ENCODE measurements at regions not wholly inside any gene's neighbourhood (a gene's known extent, or its start where the extent isn't known, plus 50 kb on each side); places are given as distances from the start of the nearest gene placed in this dataset.

GRCh38 chr4:114358901-114359300, 239.7 kb upstream of the UGT8 start:
- H3K36me3 Mint-ChIP-seq: no peaks in the 10 kb centered on the region
- no peak overlapping the region for H3K4me3 Mint-ChIP-seq
- DNase-seq (ENCODE audit: low spot score in 2 of 2) (no peak), ATAC-seq (peak; percentile 32)
- H3K4me1 Mint-ChIP-seq: no peaks in the 10 kb centered on the region
- no peaks in the 10 kb centered on the region for H3K9me3 Mint-ChIP-seq
- no peak overlapping the region for H3K27ac Mint-ChIP-seq

GRCh38 chr4:114361249-114361648, 237.4 kb upstream of the UGT8 start:
- no peak for DNase-seq (ENCODE audit: low spot score in 2 of 2)
- ATAC-seq: no peak
- H3K36me3 Mint-ChIP-seq: no peaks in the 10 kb centered on the region
- H3K4me1 Mint-ChIP-seq: no peaks in the 10 kb centered on the region
- H3K27ac Mint-ChIP-seq: no peak overlapping the region
- H3K9me3 Mint-ChIP-seq: no peaks in the 10 kb centered on the region
- H3K4me3 Mint-ChIP-seq: no peak overlapping the region

- no peaks in the 10 kb centered on the region for H3K4me1 Mint-ChIP-seq
- no peak for DNase-seq (ENCODE audit: low spot score in 2 of 2)
- no peak overlapping the region for H3K27ac Mint-ChIP-seq
- H3K36me3 Mint-ChIP-seq: no peaks in the 10 kb centered on the region
- no peaks in the 10 kb centered on the region for H3K9me3 Mint-ChIP-seq
- no peak overlapping the region for H3K4me3 Mint-ChIP-seq
- no peak for ATAC-seq
Observed at GRCh38 chr4:114364857-114365256, 233.8 kb upstream of the UGT8 start.

DNA sequence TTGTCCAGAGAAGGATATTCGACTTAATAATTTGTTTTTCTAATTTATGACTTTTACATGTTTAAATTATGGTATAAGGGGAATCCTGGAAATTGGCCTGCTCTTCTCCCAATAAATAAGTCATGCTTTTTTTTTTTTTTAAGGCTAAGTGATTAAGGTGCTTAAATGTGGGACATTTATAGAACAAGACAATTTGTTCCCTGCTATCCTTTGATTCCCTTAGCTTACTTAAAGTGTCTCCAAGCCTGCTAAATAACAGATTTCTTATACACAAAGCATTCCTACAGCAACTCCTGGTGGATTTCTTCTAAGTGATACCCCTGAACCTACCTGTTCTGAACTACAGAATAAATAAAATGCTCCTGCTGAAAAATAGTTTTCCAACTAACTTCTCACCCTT, 233.0 kb upstream of the UGT8 start:
- DNase-seq (ENCODE audit: low spot score in 2 of 2) (no peak), ATAC-seq (no peak)
- H3K4me1 Mint-ChIP-seq: no peaks in the 10 kb centered on the region
- H3K9me3 Mint-ChIP-seq: no peaks in the 10 kb centered on the region
- no peak overlapping the region for H3K27ac Mint-ChIP-seq
- H3K4me3 Mint-ChIP-seq: no peak overlapping the region
- no peaks in the 10 kb centered on the region for H3K36me3 Mint-ChIP-seq

GRCh38 chr4:114366368-114366767, 232.2 kb upstream of the UGT8 start:
- no peak for ATAC-seq
- no peak overlapping the region for H3K27ac Mint-ChIP-seq
- H3K4me3 Mint-ChIP-seq: no peak overlapping the region
- H3K4me1 Mint-ChIP-seq: no peaks in the 10 kb centered on the region
- no peaks in the 10 kb centered on the region for H3K9me3 Mint-ChIP-seq
- no peaks in the 10 kb centered on the region for H3K36me3 Mint-ChIP-seq
- DNase-seq (ENCODE audit: low spot score in 2 of 2): no peak

DNA sequence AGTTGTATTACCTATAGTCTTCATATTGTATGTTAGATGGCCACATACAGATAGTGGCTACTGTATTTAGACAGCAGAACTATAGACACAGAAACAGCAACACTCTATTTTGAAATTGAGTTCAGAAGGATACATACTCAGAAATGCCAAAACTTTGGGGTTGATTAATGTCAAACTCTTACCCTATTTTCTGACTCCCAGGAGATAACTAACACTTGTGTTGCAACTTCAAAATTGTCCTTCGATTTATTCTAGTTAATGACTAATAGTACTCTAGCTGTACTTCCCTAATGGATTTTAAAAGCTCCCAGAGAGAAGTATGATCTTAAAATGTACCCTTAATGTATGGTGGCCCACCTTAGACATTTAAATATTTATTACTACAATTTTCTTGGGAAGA, 229.9 kb upstream of the UGT8 start:
- H3K4me3 Mint-ChIP-seq: no peak overlapping the region
- DNase-seq (ENCODE audit: low spot score in 2 of 2) (no peak), ATAC-seq (no peak)
- H3K9me3 Mint-ChIP-seq: no peaks in the 10 kb centered on the region
- H3K27ac Mint-ChIP-seq: no peak overlapping the region
- H3K36me3 Mint-ChIP-seq: no peaks in the 10 kb centered on the region
- H3K4me1 Mint-ChIP-seq: no peaks in the 10 kb centered on the region

GRCh38 chr4:114373508-114373907, 225.1 kb upstream of the UGT8 start:
- Mint-ChIP-seq H3K27ac (no peak overlapping the region), H3K4me3 (no peak overlapping the region), H3K9me3 (no peaks in the 10 kb centered on the region), H3K36me3 (no peaks in the 10 kb centered on the region), H3K4me1 (no peaks in the 10 kb centered on the region)
- no peak for DNase-seq (ENCODE audit: low spot score in 2 of 2)
- ATAC-seq: no peak

- ATAC-seq: no peak
- H3K36me3 Mint-ChIP-seq: no peaks in the 10 kb centered on the region
Observed at GRCh38 chr4:114378305-114378903, 220.2 kb upstream of the UGT8 start.

DNA sequence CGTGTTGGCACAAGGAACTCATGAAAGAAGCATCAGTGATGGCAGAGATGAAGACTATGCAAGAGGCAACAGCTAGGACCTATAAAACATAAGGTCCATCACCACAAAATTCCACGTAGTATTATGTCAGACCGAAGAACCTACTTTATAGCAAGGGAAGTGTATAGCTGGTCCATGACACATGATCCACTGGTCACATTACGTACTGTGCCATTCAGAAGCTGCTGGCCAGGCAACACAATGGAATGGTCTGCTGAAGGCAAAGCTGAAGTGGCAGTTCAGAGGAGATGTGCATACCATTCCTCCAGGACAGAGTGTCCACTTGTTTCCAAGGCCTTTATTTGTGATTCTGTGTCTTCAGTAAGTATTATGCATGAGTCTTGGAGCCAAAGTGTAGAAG, 215.5 kb upstream of the UGT8 start:
- Mint-ChIP-seq H3K36me3 (no peaks in the 10 kb centered on the region), H3K27ac (no peak overlapping the region), H3K9me3 (no peaks in the 10 kb centered on the region), H3K4me3 (no peak overlapping the region), H3K4me1 (no peaks in the 10 kb centered on the region)
- ATAC-seq: peak; percentile 31
- no peak for DNase-seq (ENCODE audit: low spot score in 2 of 2)

More at GRCh38 chr4:114378305-114378903, 220.2 kb upstream of the UGT8 start:
- H3K9me3 Mint-ChIP-seq: no peaks in the 10 kb centered on the region
- no peaks in the 10 kb centered on the region for H3K4me1 Mint-ChIP-seq
- DNase-seq (ENCODE audit: low spot score in 2 of 2): no peak
- no peak overlapping the region for H3K27ac Mint-ChIP-seq
- no peak overlapping the region for H3K4me3 Mint-ChIP-seq

DNA sequence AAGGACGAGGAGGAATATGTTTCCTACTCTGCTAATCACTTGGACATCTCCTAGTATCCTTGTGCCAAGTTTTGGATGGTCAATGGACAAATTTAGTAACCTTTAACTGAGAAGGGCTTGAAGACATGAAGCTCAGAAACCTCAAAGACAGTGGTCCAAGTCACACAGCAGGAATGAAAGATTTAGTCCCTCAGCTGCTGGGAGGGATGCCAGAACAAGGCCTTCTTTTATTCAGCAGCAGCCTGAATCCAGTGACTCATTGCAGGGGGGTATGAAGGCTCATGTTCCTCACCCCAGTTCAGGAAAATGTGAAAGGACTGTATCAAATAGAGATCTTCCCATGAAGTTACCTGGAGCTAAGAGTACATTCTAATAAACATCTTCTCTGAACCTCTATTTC, 214.9 kb upstream of the UGT8 start:
- Mint-ChIP-seq H3K9me3 (no peaks in the 10 kb centered on the region), H3K4me3 (no peak overlapping the region), H3K4me1 (no peaks in the 10 kb centered on the region), H3K27ac (no peak overlapping the region), H3K36me3 (no peaks in the 10 kb centered on the region)
- ATAC-seq: no peak
- DNase-seq (ENCODE audit: low spot score in 2 of 2): no peak

GRCh38 chr4:114384629-114385028, 214.0 kb upstream of the UGT8 start:
- H3K4me1 Mint-ChIP-seq: no peaks in the 10 kb centered on the region
- no peaks in the 10 kb centered on the region for H3K9me3 Mint-ChIP-seq
- ATAC-seq (no peak), DNase-seq (ENCODE audit: low spot score in 2 of 2) (no peak)
- no peaks in the 10 kb centered on the region for H3K36me3 Mint-ChIP-seq
- H3K27ac Mint-ChIP-seq: no peak overlapping the region
- H3K4me3 Mint-ChIP-seq: no peak overlapping the region

DNA sequence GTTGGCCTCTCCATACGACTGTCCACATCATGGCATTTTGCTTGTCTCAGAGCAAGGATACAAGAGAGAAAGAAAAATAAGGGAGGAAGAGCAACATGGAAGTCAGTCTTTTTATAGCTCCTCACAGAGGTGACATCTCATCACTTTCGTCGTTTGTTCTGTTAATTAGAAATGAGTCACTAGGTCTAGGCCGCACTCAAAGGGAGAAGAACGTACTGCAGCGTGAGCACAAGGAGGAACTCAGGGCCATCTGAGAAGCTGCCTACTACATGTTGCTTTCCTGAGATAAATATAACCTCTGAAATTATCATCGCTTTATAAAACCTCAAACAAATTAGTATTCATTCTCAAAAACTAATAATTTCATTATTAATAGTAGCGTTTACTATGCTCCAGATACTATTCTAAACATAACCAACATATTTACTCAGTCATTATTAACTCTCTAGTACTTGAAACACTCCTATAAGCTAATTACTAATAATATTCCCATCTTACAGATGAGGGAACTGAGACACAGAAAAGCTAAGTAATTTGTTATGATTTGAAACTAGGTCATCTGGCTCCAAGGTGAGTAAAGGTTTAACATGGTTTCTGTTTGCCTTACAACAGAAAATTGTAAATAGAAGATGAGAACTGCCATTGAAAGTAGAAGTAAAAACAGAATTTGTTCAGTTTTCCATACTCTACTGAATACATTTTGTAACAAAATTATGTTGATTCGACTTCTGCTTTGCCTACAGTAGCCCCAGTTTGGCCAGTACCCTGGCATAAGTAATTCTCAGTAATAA, 213.2 kb upstream of the UGT8 start:
- no peaks in the 10 kb centered on the region for H3K36me3 Mint-ChIP-seq
- ATAC-seq: no peak
- H3K4me3 Mint-ChIP-seq: no peak overlapping the region
- no peak for DNase-seq (ENCODE audit: low spot score in 2 of 2)
- no peak overlapping the region for H3K27ac Mint-ChIP-seq
- H3K4me1 Mint-ChIP-seq: no peaks in the 10 kb centered on the region
- H3K9me3 Mint-ChIP-seq: no peaks in the 10 kb centered on the region

DNA sequence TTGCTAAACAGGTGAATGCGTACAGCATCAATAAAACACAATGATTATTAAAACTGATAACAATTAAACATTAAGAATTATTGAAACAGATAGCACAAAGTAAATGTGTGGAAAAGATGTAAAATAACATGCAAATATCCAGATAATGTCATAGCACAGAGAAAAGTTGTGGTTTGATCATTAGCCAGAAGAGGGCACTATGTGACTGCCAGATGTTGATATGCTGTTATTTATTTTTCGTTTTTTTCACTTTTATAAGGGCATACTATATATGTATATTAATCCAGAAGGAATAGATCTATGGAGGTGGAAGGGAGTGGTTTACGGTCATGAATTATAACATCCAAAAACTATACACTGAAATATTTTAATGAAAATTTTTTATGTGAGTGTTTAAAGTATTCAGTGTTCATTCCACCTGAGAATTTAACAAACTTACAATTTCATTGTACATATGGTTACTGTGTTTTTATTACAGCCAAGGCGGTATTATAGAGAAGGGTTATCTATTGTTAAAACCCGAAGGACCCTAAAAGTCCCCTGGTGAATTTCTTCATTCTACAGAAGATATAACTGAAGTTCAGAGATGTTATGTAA, 211.9 kb upstream of the UGT8 start:
- H3K27ac Mint-ChIP-seq: no peak overlapping the region
- H3K9me3 Mint-ChIP-seq: no peaks in the 10 kb centered on the region
- ATAC-seq (no peak), DNase-seq (ENCODE audit: low spot score in 2 of 2) (no peak)
- H3K4me1 Mint-ChIP-seq: no peaks in the 10 kb centered on the region
- H3K36me3 Mint-ChIP-seq: no peaks in the 10 kb centered on the region
- H3K4me3 Mint-ChIP-seq: no peak overlapping the region

- no peaks in the 10 kb centered on the region for H3K4me1 Mint-ChIP-seq
- no peak for DNase-seq (ENCODE audit: low spot score in 2 of 2)
- H3K4me3 Mint-ChIP-seq: no peak overlapping the region
- H3K36me3 Mint-ChIP-seq: no peaks in the 10 kb centered on the region
- H3K27ac Mint-ChIP-seq: no peak overlapping the region
- ATAC-seq: peak; percentile 13
- no peaks in the 10 kb centered on the region for H3K9me3 Mint-ChIP-seq
Observed at GRCh38 chr4:114389070-114389685, 209.4 kb upstream of the UGT8 start.

- DNase-seq (ENCODE audit: low spot score in 2 of 2) (no peak), ATAC-seq (no peak)
- Mint-ChIP-seq H3K4me1 (no peaks in the 10 kb centered on the region), H3K9me3 (no peaks in the 10 kb centered on the region), H3K36me3 (no peaks in the 10 kb centered on the region), H3K4me3 (no peak overlapping the region), H3K27ac (no peak overlapping the region)
Observed at GRCh38 chr4:114393295-114394038, 205.1 kb upstream of the UGT8 start.
